Thymus (tissue), 11 donors: ENCODE measurements at regions not wholly inside any gene's neighbourhood (a gene's known extent, or its start where the extent isn't known, plus 50 kb on each side); places are given as distances from the start of the nearest gene placed in this dataset.

Source experiments
- DNase-seq, 9 donors: peaks; one replicate each; pipeline ENCODE4 v3.0.0-alpha.2; 2013; ENCODE audit warnings: low spot score in 9 of 9, low read depth in 6 of 9, missing footprints in 1 of 9
- H3K27ac ChIP-seq, 2 donors: one replicate each; pipeline ENCODE4 v1.5.1; 2013; ENCODE audit warnings: control low read depth in 1 of 2, low read depth in 1 of 2, low read length in 1 of 2, mild to moderate bottlenecking in 1 of 2, moderate library complexity in 1 of 2
- H3K27me3 ChIP-seq, 2 donors: one replicate each; pipeline ENCODE4 v1.5.1; 2013; ENCODE audit warnings: low read length in 1 of 2; ENCODE audit not compliant: control insufficient read depth in 2 of 2, insufficient read depth in 1 of 2
- H3K36me3 ChIP-seq, 2 donors: one replicate each; pipeline ENCODE4 v1.5.1; 2013; ENCODE audit warnings: low read length in 1 of 2, mild to moderate bottlenecking in 1 of 2, moderate library complexity in 1 of 2; ENCODE audit not compliant: control insufficient read depth in 2 of 2, insufficient read depth in 2 of 2
- H3K4me1 ChIP-seq, 2 donors: one replicate each; pipeline ENCODE4 v1.5.1; 2013; ENCODE audit warnings: low read length in 2 of 2; ENCODE audit not compliant: control insufficient read depth in 2 of 2, insufficient read depth in 2 of 2
- H3K4me3 ChIP-seq, 2 donors: one replicate each; pipeline ENCODE4 v1.5.1; 2013; ENCODE audit warnings: low read length in 2 of 2, control low read depth in 1 of 2, mild to moderate bottlenecking in 1 of 2
- H3K9me3 ChIP-seq, 2 donors: one replicate each; pipeline ENCODE4 v1.5.1; 2013; ENCODE audit warnings: low read length in 1 of 2, mild to moderate bottlenecking in 1 of 2; ENCODE audit not compliant: control insufficient read depth in 2 of 2, insufficient read depth in 1 of 2
- WGBS: extraction: QIAGEN DNeasy Blood & Tissue Kit; methylation state at CpG from one replicate; pipeline ENCODE4 v1.1.7; 2013; 5-methylcytosine and 5-hydroxymethylcytosine counted together
- donor health status: healthy.

- Histone ChIP-seq H3K9me3 (no peaks in the 10 kb centered on the region), H3K36me3 (no peaks in the 10 kb centered on the region), H3K27ac (no peak overlapping the region), H3K4me3 (no peak overlapping the region), H3K4me1 (no peaks in the 10 kb centered on the region), H3K27me3 (no peaks in the 10 kb centered on the region)
- 99% methylated on average over 6 of the region's 6 CpGs for WGBS
- no peak for DNase-seq
These were observed 210.7 kb upstream of the RGMA start for GRCh38 chr15:93299675-93300074.

GRCh38 chr15:93298901-93299300 lies 209.9 kb upstream of the RGMA start:
- Histone ChIP-seq H3K27me3 (no peaks in the 10 kb centered on the region), H3K27ac (no peak overlapping the region), H3K36me3 (no peaks in the 10 kb centered on the region), H3K9me3 (no peaks in the 10 kb centered on the region), H3K4me3 (no peak overlapping the region), H3K4me1 (no peaks in the 10 kb centered on the region)
- 97% methylated on average over 9 of the region's 9 CpGs for WGBS
- DNase-seq, result no peak

- Histone ChIP-seq H3K27ac (no peak overlapping the region), H3K9me3 (no peaks in the 10 kb centered on the region), H3K36me3 (no peaks in the 10 kb centered on the region), H3K27me3 (no peaks in the 10 kb centered on the region), H3K4me3 (no peak overlapping the region), H3K4me1 (no peaks in the 10 kb centered on the region)
- DNase-seq, result no peak
- WGBS, result 95% methylated on average over 6 of the region's 6 CpGs
These were observed 207.9 kb upstream of the RGMA start for GRCh38 chr15:93296759-93297500.

GRCh38 chr15:93294896-93295295 lies 205.9 kb upstream of the RGMA start:
- Histone ChIP-seq H3K36me3 (no peaks in the 10 kb centered on the region), H3K27me3 (no peaks in the 10 kb centered on the region), H3K27ac (no peak overlapping the region), H3K4me3 (no peak overlapping the region), H3K9me3 (no peaks in the 10 kb centered on the region), H3K4me1 (peaks cover 16 to 20% of the 10 kb centered on the region in 2 donors)
- DNase-seq, result no peak
- 95% methylated on average over 1 of the region's 1 CpG for WGBS

GRCh38 chr15:93294066-93294465 lies 205.1 kb upstream of the RGMA start:
- H3K36me3 ChIP-seq, result no peaks in the 10 kb centered on the region
- no peak overlapping the region for H3K27ac ChIP-seq
- 99% methylated on average over 1 of the region's 1 CpG for WGBS
- no peak for DNase-seq
- peaks cover 0 to 4% of the 10 kb centered on the region in 2 donors for H3K9me3 ChIP-seq
- H3K27me3 ChIP-seq, result no peaks in the 10 kb centered on the region
- H3K4me1 ChIP-seq, result peaks cover 21 to 28% of the 10 kb centered on the region in 2 donors
- no peak overlapping the region for H3K4me3 ChIP-seq

GRCh38 chr15:93291380-93291779 lies 202.4 kb upstream of the RGMA start:
- Histone ChIP-seq H3K4me1 (peaks cover 26 to 48% of the 10 kb centered on the region in 2 donors), H3K36me3 (no peaks in the 10 kb centered on the region), H3K27ac (peak overlapping the region in 1 of 2 donors; percentile 92), H3K4me3 (no peak overlapping the region), H3K27me3 (no peaks in the 10 kb centered on the region), H3K9me3 (peaks cover 0 to 6% of the 10 kb centered on the region in 2 donors)
- DNase-seq, result peak in 2 of 9 donors; percentile 22 to 58
- WGBS, result 93% methylated on average over 5 of the region's 5 CpGs

- DNase-seq, result no peak
- no peaks in the 10 kb centered on the region for H3K36me3 ChIP-seq
- H3K4me3 ChIP-seq, result no peak overlapping the region
These were observed 201.6 kb upstream of the RGMA start for GRCh38 chr15:93290618-93290946.

GRCh38 chr15:93289941-93290617 lies 201.1 kb upstream of the RGMA start:
- H3K27me3 ChIP-seq, result no peaks in the 10 kb centered on the region
- no peak overlapping the region for H3K4me3 ChIP-seq
- H3K27ac ChIP-seq, result peak overlapping the region in 1 of 2 donors; percentile 92
- peaks cover 26 to 50% of the 10 kb centered on the region in 2 donors for H3K4me1 ChIP-seq
- DNase-seq, result peak; percentile 61 to 95 (median 82)
- H3K36me3 ChIP-seq, result no peaks in the 10 kb centered on the region
- WGBS, result 29% methylated on average over 10 of the region's 10 CpGs
- peaks cover 0 to 6% of the 10 kb centered on the region in 2 donors for H3K9me3 ChIP-seq

More at GRCh38 chr15:93290618-93290946, 201.6 kb upstream of the RGMA start:
- Histone ChIP-seq H3K27ac (peak overlapping the region in 1 of 2 donors; percentile 92), H3K4me1 (peaks cover 26 to 50% of the 10 kb centered on the region in 2 donors), H3K9me3 (peaks cover 0 to 6% of the 10 kb centered on the region in 2 donors), H3K27me3 (no peaks in the 10 kb centered on the region)
- WGBS, result 27% methylated on average over 4 of the region's 4 CpGs

- 80% methylated on average over 9 of the region's 9 CpGs for whole genome bisulfite sequencing
- no peak overlapping the region for H3K4me3 ChIP-seq
These were observed 199.8 kb upstream of the RGMA start for GRCh38 chr15:93288728-93289294.

More at GRCh38 chr15:93288728-93289294, 199.8 kb upstream of the RGMA start:
- no peaks in the 10 kb centered on the region for H3K27me3 ChIP-seq
- no peaks in the 10 kb centered on the region for H3K36me3 ChIP-seq
- peaks cover 0 to 6% of the 10 kb centered on the region in 2 donors for H3K9me3 ChIP-seq
- peak overlapping the region in 1 of 2 donors; percentile 92 for H3K27ac ChIP-seq
- H3K4me1 ChIP-seq, result peaks cover 26 to 56% of the 10 kb centered on the region in 2 donors
- DNase-seq, result peak in 1 of 9 donors; percentile 23
